GM12865 (cell line): ENCODE measurements at regions not wholly inside any gene's neighbourhood (a gene's known extent, or its start where the extent isn't known, plus 50 kb on each side); places are given as distances from the start of the nearest gene placed in this dataset.

Experiments
- DNase-seq: peaks from one replicate; pipeline ENCODE4 v3.0.0; 2010; ENCODE audit warnings: low read depth
- H3K4me3 ChIP-seq: 2 replicates; pipeline ENCODE4 v1.5.1; 2011; ENCODE audit warnings: mild to moderate bottlenecking, low read depth, low read length, control low read depth
- TF ChIP-seq, protein P1 (sequence below): IDR thresholded peaks from 2 replicates; pipeline ENCODE4 v1.5.1; 2011; ENCODE audit warnings: low read length, control low read depth, low read depth, inconsistent platforms; ENCODE audit not compliant: insufficient read depth; ENCODE audit errors: missing control alignments

DNA sequence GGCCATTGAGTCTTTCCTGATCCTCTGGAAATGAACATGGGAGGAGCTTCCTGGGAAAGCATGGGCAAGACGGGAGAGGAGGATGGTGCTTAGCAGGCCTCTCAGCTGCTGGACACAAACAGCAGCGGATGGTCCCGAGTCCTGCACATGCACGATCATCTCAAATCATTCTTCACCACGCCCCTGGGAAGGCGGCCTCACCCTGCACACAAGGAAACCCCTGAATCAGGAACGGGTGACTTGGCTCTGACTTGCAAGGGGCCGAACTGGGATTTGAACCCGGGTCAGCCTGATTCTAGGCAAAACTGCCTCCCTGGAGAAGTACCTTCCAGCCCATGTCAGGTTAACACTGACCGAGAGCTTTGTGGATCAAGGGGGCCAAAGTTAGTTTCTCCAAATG, 134.8 kb upstream of the WNT4 start:
- DNase-seq: no peak
- TF ChIP-seq, protein P1, sequence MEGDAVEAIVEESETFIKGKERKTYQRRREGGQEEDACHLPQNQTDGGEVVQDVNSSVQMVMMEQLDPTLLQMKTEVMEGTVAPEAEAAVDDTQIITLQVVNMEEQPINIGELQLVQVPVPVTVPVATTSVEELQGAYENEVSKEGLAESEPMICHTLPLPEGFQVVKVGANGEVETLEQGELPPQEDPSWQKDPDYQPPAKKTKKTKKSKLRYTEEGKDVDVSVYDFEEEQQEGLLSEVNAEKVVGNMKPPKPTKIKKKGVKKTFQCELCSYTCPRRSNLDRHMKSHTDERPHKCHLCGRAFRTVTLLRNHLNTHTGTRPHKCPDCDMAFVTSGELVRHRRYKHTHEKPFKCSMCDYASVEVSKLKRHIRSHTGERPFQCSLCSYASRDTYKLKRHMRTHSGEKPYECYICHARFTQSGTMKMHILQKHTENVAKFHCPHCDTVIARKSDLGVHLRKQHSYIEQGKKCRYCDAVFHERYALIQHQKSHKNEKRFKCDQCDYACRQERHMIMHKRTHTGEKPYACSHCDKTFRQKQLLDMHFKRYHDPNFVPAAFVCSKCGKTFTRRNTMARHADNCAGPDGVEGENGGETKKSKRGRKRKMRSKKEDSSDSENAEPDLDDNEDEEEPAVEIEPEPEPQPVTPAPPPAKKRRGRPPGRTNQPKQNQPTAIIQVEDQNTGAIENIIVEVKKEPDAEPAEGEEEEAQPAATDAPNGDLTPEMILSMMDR: no peak
- H3K4me3 ChIP-seq: no peak overlapping the region

DNA sequence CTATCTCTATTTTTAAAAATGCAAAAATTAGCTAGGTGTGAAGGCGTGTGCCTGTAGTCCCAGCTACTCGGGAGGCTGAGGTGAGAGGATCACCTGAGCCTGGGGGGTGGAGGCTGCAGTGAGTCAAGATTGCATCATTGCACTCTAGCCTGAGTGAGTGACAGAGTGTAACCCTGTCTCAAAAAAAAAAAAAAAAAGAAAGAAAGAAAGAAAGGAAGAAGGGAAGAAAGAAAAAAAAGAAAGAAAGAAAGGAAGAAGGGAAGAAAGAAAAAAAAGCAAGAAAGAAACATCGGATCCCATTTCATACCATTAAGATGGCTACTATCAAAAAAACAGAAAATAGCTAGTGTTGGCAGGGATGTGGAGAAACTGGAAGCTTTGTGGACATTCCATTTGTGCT, 136.8 kb upstream of the WNT4 start:
- H3K4me3 ChIP-seq: no peak overlapping the region
- TF ChIP-seq, protein P1: no peak
- DNase-seq: no peak

DNA sequence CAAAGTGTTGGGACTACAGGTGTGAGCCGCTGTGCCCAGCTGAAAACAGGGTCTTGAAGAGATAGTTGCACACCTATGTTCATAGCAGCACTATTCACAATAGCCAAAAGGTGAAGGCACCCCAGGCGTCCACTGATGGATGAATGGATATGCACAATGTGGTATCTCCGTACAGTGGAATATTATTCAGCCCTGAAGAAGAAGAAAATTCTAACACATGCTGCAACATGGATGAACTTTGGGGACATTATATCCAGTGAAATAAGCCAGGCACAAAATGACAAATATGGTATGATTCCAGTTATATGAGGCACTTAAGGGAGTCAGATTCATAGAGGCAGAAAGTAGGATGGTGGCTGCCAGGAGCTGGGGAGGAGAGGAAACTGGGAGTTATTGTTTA, 137.6 kb upstream of the WNT4 start:
- TF ChIP-seq, protein P1: no peak
- no peak overlapping the region for H3K4me3 ChIP-seq
- DNase-seq: no peak

DNA sequence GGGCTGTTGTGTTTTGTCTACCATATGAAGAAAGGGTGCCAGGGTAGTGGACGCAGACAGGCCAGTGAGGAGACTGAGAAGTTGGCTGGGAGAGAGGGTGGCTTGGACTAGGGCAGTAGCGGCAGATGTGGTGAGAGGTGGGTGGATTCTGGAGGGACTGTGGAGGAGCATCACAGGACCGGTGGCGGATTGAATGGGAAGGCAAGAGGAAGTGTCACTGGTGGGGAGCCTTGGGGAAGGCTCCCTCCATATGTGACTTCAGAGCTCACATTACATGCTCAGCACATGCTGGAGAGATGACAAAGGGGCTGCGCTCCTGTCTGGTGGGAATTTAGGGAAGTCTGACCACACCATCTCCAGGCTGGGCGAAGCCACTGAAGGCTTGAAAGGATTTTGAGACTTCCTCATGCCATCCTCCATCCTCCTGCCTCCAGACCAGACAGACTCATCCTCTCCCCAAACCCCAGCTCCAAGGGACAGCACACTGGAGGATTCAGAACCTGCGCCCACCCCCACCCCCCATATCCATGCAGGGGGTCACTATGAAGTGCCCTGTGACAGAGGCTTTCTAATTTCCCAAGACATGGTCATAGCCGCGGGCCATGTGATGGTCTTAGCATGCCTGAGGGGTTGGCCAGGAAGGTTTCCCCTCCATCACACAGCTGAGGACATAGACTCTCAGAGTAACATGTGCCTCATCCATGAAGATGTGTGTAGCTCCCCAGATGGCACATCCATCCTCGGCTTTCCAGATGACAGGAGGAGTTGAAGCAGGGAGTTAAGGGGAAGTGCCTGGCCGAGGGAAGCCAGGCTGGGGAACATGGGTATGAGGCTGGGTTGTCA, 138.8 kb upstream of the WNT4 start:
- TF ChIP-seq, protein P1: no peak
- DNase-seq: no peak
- H3K4me3 ChIP-seq: no peak overlapping the region

DNA sequence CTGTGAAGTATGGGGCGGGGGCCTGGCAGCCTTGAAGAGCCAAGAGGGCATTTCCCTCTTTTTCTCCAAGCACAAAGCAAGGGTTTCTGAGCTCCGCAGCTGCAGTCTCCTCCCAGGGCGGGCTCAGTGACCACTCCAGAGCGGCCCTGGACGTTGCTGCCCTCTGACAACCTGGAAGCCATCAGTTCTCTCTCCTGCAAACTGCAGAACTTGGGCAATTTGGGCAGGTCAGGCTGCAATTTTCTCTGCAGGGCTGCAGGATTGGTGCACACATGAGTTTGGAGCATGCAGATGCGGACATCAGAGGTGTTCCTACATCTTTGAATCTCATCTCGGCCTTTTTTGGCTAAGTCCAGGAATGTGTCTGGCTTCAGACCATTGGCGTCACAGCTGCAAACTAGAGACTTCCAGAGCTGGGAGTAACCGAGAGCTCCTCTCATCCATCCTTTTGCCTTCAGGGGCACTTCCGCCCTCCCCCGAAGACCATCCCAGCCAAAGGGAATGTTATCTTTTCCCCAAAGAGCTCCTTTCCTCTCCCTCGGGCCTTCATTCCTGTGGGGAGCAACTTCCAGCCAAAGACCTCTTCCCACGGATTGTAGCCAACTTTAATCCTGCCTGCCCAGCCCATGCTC, 139.6 kb upstream of the WNT4 start:
- TF ChIP-seq, protein P1: no peak

DNA sequence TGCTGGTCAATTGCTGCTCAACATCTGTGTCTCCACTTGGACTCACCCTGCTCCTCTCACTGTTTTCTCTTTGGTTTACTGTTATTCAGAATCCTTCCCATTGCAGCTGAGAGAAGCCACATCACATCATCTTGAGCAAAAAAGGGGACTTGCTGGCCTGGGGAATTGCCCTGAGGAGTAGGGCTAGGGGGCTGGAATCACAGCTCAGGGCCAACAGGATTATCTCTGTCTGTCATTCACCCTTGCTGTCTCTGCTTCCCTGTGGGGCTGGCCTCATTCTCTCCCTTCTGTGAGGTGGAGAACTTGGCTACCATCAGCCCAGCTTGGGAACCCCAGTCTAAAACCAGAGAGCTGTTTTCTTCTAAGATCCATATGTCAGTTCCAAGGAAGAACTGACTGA, 140.7 kb upstream of the WNT4 start:
- no peak overlapping the region for H3K4me3 ChIP-seq
- TF ChIP-seq, protein P1: no peak

More for the DNA sequence above, 139.6 kb upstream of the WNT4 start:
- no peak for DNase-seq
- no peak overlapping the region for H3K4me3 ChIP-seq

More for the DNA sequence above, 140.7 kb upstream of the WNT4 start:
- no peak for DNase-seq
